SK-N-MC (cell line): ENCODE measurements at regions not wholly inside any gene's neighbourhood (a gene's known extent, or its start where the extent isn't known, plus 50 kb on each side); places are given as distances from the start of the nearest gene placed in this dataset.

Source experiments
- EZH2 ChIP-seq: fragments of 200-600 bp; sonication (generic); IDR thresholded peaks from one replicate; pipeline ENCODE4 v1.6.1; 2017; ENCODE audit warnings: antibody characterized with exemption
- FOXP2 ChIP-seq: optimal IDR thresholded peaks from 2 replicates; pipeline ENCODE3; 2011; ENCODE audit warnings: mild to moderate bottlenecking, moderate library complexity; ENCODE audit not compliant: insufficient read depth; ENCODE audit errors: extremely low read length, control extremely low read depth

DNA sequence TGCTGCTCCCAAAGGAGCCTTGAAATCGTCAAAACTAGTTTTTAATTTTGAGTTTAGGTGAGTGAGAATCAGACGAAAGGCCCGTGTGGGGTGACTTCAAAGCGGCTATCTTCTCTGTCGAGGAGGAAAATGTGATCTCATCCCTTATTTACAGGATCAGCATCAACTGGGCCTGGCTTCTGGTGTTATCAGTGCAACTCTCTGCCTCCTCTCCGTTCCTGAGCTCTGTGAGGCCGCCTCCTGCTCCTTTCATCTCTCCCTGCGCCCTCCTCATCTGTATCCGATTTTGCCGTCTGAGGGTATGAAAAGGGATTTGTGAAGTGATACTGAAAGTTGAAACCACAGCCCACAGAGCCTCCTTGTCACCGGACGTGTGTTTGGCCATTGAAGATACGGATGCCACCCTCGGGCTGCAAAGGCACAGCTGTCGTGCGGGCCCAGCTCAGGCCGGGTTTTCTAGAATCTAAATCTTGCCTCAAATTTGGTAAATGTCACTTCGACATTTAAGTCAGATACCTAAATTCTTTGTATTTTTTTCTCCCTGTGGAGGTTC lies 408.7 kb upstream of the ADARB2 start:
- TF ChIP-seq EZH2 (no peak), FOXP2 (no peak)
